ENCODE measurements at regions not wholly inside any gene's neighbourhood (a gene's known extent, or its start where the extent isn't known, plus 50 kb on each side); places are given as distances from the start of the nearest gene placed in this dataset.

DNA sequence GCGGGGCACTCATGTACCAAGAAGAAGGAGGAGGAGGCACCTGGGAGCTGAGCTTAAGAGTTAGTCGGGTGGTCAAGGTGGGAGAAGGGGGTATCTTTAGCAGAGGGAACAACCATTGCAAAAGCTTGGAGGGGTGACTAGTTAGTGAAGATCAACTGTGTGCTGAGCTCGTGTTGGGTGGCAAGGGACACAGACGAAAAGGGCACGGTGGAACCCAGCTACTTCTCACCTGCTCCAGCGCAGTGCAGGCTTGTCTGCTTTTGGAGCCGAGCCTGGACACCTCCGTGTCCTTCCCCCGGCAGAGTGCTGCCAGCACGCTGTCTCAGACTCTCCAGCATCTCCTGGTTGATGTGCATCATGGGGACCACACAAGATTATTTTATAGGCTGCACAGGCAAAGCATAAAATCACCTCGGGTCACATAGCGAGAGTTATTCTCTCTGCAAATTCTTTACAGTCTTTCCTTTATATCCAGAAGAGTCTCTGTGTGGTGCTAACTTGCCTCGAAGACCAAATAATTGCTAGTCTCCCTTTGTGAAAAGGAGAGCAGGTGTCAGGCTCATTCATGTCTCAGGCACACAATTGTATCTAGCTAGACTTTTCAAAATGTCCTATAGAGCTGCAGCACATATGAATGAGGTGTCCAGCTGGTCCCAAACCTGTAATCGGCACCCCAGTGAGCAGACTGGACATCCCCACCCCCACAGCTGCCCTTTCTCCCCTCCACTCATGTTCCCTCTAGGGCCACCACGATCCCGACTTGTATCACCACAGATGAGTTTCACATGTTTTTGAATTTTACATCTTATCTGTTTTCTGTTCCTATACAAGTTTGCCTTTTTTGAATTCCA, 123.4 kb downstream of the CEBPB start:
- DNase-seq, result no peak

DNA sequence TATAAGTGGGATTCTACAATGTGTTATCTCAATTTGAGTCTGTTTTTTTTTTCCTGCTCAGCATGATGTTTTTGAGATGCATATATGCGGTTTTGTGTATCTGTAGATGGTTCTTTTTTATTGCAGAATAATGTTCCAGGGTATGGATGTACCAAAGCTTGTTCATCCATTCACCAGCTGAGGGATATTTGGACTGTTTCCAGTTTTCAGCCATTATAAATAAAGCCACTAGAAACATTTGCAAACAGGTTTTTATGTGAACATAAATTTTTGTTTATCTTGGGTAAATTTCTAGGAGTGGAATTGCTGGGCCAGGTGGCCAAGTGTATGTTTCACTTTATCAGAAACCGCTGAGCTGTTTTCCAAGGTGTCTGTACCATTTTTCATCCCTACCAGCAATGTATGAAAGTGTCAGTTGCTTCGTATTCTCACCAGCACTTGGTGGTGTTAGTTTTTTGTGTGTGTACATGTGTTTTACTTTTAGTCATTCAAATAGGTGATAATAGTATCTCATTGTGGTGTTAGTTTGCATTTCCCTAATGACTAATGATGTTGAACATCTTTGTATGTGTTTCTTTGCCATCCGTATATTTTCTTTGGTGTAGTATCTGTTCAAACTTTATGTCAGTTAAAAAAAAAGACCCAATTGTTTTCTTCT, 124.2 kb downstream of the CEBPB start:
- no peak for DNase-seq

DNA sequence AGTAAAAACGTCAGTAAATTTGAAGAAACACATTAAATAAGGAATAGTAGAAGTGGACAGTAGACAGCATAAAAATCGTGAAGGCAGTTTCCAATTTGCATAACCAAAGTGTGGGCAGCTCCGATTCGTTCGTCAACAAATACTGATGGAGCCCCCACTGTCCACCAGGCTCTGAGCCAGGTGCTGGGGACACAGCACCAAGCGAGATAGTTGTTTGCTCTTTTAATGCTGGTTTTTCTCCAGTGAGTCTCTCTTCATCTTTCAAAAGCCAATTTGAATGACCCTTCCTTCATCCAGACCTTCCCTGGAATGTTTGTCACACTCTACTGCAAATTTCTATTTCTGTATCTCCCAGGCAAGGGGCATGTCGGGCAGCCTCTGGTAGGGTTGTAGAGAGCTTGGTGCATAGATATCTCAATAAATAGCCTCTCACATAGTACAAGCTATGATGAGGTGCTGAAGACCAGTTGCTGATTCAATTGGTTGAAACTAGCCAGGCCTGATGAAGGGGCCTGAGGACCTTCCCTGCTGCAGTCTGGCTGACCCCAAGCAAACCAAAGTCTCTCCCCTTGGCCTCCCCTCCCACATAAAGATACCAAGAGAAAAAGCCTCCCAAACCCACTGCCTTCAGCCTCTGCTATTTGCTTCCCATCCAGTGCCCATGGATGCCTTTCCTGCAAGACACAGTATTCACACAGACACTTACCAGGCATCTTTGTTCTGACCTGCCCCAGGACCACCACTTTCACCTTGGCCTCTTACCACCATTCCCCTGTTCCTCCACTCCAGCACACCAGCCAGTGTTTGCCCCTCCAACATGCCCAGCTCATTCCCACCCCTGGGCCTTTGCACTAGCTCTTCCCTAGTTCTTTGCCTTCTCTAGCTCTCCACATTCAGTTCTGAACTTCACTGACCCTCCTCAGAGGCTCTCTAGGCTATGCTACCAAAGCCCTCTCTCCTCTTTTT, 125.2 kb downstream of the CEBPB start:
- no peak for DNase-seq

DNA sequence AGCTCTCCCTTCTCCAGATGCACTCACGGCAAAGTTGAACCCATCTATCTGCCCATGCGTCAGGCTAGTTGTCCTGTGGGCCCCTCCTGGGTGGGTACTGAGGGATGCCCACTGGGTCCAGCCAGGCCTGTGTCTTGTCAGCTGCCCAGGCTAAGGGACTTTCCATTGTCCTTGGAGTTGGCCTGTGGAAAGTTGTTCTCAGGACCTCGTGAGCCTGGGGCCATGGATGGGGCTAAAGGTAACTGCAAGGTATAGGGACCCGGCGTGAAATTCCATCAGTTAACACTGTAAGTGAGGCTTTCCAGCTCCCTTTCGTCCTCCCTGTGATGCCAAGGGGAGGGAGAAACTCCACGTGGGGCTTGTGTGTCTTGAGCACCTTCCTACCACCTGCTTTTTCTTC, 126.5 kb downstream of the CEBPB start:
- DNase-seq, result no peak

DNA sequence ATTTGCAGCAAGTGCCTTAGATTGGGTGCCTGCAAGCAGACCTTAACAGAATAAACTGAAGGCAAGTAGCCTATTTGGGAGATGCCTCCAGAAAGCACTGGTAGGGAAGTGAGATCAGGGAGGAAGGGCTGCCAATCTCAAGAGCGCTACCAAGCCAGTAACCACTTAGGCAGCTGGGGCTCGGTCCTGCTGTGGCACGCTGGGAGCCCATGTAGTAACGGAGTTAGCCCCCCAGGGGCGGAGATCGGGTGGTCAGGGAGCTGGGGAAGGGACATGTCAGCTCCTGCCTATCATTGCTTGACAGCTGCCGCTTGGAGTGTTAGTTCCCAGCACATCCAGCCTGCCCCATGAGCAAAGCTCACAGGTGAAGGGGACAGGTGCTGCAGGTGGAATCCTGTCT, 127.0 kb downstream of the CEBPB start:
- DNase-seq, result no peak

DNA sequence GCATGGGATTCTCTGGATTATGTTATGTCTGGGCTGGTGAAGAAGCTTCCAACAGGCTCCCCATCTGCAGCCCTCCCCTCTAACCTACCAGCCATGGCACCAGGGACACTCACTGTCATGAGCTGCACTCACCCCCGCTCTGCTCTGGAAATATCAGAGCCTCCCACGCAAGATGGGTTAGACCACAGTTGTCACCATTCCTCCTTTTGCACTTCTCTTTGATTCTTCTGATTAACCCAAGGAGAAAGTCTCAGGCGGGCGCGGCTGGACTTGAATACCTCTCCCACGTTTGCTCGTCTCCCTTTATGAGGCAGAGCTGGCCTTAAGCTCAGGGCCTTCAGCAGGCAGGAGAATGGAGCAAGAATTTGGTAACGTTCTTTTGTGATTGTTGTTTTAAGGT, 128.1 kb downstream of the CEBPB start:
- no peak for DNase-seq

DNA sequence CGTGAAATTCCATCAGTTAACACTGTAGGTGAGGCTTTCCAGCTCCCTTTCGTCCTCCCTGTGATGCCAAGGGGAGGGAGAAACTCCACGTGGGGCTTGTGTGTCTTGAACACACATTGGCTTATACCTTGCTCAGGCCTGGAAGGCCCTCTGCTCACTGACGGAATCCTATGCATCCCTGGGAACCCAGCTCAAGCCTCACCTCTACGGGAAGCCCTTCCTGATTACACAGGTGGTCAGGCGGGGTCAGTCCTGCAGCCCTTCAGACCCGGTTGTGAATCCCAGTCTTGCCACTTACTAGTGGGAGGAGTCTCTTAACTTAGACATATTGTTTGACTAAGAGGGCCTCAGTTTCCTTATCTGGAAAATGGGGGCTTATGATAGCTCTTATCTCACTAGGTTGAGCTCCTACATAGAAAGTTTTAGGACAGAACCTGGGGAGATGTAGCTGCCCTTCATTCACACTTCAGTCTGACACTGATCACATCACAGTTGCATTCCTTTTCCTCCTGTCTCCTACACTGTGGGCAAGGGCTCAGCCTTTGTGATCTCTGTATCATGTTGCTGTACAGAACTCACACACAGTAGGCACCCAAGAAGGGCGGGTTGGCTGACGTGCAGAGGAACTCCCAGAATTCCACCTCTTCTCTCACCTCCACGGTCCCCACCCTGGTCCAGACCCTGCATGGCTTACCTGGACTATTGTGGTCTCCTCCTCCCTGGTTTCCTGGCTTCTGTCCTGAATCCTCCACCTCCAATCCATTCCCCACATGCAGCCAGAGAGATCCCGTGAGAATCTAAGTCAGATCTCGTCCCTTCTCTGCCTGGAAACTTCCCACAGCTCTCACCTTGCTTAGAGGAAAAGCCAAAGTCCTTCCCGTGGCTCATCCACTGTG, 129.6 kb downstream of the CEBPB start:
- no peak for DNase-seq

DNA sequence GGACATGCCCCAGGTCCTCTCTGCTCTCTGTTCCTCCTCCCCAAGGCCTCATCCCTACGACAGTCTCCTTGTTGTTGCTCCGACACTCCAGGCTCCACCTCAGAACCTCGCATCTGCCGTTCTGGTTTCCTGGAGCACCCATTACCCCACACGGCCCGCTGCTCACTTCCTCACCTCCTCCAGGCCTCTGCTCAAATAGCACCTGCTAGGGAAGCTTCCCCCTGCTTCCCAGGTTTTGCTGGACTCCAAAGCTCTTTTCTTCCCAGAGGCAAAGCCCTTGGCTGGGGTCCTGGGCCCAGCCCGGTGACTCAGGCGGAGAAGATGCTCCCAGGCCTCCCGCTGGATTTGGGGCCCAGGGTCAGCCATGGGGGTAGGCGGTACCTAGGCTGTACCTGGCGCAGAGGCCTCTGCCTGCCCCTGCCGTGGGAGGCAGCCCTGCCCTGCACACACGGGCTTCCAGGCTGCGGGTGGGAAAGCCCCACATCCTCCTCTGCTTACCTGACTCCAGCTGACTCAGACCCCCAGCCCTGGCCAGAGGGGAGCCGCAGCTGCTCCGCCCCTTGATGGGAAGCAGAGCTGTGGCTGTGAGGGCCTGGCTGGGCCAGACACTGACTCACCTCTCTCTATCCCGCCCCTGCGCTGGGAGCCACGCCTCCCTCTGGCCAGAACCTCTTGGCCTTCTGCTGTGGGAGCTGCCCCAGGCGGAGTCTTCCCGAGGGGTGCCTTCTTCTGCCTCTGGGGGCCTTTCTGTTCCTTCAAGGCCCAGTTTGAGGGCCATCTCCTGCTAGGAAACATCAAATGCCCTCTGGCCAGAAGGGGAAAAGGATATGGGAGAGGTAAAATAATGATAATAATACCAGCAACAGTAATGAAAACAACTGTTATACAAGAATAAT, 130.5 kb downstream of the CEBPB start:
- no peak for DNase-seq

DNA sequence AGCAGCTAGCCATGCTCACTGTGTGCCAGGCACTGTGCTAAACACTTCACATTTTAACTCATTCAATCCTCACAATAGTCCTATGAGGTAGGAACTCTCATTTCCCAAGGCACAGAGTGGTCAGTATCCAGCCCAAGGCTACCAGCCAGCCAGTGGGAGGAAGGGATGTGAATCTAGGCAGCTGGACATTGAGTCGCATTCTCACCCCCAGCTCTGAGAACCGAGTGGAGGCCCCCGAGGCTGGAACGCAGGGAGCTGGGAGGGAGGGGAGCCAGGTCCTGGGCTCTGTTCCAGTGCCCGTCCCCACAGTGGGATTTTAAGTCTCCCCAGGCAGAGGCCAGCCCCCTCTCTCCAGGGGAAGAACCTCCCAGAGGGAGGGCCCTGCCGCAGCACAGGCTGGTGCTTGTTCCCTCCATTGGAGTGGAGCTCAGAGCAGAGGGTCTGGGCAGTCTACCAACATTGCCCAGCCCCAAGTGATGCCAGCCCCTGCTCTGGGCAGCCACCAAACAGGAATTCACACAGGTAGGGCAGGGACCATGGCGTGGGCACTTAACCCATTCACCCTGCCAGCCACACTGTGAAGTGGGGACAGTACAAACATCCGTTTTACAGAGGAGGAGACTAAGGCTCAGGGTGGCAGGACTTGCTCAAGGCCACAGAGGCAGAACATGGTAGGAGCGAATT, 131.3 kb downstream of the CEBPB start:
- DNase-seq, result no peak

DNA sequence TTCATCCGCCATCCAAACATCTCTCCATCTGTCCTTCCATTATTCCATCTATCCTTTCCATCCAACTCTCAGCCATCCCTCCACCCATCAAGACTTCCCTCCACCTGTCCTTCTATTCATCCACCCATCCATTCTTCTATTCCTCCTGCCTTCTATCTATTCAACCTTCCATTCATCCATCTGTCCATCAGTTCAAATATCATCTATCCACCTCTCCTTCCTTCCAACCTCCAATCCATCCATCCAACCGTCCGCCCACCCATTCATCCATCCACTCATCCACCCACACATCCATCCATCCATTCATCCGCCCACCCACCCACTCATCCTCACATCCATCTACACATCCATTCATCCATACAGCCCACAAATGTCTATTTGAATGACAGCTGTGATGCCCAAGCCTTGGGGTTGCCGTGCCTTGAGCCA, 132.1 kb downstream of the CEBPB start:
- no peak for DNase-seq

DNA sequence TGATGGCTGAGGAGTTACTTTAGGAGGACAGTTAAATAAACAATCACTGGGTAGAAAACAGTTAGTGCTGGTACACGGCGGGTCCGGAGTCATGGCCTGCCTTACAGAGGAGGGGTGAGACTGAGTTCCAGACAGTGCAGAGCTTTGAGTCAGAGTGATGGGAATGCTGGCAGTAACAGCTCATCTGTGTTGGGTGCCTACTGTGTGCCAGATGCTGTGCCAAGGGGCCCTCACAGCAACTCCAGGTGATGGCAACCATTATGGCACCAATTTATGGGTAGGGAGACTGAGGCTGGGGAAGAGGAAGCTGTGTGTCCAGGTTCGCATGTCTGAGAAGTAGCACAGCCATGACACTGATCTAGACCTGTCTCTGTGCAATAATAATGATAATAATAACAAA, 132.6 kb downstream of the CEBPB start:
- no peak for DNase-seq

DNA sequence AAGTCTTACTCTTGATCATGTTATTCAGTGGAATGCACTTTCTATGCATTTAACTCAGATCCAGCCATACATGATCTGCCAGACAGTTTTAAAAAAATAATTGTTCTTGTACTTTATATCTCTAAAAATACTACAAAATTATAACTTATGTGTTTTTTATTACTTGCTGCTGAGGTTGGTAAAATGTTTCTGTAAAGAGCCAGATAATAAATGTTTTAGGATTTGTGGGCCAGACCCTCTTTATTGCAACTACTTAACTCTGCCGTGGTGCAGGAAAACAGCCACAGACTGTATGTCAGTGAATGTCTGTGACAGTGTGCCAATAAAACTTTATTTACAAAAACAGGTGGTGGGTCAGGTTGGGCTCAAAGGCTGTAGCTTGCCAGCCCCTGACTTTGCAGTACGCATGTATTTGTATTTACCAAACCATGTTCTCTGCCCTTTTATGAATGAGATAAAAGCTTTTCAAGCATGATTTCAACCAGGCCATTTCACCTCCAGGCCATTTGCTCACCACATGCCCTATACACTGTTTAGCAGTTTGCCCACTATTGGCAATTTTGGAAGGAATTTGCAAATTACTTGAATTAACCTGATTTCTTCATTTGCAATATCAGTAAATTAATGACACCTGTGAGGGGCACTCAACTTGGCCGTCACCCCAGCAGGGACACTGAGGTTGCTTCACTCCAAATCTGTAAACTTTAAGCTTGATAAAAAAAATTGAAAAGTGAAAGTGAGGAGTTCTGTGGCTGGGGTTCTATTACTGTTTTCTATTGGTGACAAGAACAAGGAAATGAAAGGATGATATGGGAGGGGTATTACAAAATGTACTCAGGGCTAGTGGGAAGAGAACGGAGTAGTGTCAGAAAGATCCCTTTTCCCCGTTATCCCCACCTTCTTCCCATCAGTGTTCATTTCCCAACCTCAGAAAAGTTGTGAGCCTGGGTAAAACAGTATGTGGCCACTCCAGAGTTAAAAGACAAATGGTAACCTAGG, 133.4 kb downstream of the CEBPB start:
- no peak for DNase-seq

DNA sequence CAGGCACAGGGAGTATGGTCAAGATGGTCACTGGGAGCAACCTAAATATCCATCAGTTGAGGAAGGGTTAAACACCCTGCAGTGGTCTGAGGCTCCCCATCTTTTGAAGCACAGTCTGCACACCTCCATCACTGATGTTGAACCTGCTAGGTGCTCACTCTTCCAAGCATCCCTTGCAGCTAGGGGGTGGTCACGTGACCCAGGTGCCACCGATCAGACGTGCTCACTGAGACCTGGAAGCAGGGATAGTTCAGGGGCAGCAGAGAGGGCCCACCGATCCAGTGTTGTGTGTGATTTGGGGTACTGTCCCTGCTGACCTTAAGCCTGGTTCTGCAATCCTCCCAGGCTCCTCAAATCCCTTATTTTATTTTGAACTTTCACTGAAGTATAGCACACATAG, 134.6 kb downstream of the CEBPB start:
- DNase-seq, result no peak

DNA sequence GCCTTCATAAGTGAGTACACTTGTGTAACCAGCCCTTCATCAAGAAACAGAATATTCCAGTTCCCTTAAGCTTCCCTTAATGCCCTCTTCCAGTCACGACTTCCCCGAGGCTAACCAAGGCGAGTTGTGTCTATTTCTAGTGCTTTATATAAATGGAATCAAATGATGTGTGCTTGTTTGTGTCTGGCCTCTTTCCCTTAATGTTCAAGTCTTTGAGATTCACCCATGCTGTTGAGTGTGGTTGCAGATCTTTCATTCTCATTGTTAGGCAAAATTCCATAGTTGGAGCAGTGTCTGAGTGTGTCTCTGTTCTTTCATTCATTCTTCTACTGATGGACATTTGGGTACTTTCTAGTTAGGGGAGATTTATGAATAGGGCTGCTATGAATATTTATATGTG, 135.0 kb downstream of the CEBPB start:
- no peak for DNase-seq

DNA sequence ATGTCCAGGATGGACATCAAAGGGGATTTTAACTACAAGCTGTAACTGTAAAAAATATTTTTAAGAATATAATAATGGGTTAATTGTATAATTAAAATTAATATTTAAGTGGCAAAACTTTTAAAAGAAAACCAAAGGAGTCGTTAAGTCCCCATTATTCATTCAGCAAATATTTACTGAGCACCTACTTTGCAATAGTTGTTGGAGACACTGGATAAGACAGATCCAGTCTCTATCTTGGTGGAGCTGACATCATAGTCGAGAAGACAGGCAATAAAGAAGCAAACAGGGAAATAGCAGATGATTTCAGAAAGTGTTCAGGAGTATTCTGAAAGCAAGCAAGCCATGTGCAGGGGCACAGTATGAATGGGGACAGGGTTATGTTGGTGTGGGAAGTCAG, 137.0 kb downstream of the CEBPB start:
- DNase-seq, result no peak

DNA sequence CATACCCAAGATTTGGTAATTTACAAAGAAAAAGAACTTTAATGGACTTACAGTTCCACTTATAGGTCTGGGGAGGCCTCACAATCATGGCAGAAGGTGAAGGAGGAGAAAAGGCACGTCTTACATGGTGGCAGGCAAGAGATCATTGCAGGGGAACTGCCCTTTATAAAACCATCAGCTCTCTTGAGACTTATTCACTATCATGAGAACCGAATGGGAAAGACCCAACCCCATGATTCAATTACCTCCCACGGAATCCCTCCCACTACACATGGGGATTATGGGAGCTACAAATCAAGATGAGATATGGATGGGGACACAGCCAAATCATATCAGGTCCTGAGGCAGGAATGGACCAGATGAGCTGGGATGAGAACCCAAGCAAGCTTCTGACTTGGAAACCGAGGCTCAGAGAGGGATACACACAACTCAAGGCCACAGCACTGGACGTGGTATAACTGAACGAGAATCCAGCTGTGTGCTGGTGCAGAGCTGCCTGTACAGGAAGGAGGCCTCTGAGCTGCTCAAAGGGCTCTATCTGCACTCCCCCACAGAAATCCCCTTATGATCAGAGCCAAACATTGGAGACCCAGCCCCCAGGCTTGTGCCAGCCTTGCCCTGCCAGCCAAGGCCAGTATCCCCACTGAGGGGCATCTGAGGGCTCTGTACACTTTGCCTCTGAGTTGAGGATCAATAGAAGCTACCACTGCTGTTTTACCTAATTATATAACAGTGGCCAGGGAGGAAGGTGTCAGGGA, 137.8 kb downstream of the CEBPB start:
- DNase-seq, result no peak

DNA sequence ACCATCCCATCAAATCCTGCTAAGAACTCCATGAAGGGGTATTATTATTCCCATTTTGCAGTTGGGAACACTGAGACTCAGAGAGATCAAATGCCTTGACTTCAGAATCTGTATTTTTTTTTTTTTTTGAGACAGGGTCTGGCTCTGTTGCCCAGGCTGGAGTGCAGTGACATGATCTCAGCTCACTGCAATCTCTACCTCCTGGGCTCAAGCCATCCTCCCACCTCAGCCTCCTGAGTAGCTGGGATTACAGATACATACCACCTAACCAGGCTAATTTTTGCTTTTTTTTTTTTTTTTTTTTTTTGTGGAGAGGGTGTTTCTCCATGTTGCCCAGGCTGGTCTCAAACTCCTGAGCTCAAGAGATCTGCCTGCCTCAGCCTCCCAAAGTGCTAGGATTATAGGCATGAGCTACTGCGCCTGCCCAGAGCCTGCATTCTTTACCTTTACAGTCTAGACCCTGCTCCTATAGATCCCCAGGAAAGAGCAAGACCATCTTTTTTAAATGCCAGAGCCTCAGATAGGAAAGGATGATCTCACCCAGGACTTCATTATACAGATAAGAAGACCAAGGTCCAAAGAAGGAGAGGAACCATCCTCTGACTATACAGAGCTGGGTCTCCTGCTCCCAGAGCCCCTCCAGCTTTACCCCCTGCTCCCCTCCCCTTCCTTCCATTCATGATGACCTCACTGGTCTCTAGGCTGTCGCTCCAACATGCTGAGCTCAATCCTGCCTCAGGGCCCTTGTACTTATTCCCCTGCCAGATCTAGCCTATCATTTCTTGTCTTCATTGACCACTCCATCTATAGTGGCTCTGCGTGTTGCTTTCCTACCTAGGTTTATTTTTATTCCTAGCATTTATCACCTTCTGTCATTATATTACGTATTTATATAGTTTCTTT, 138.6 kb downstream of the CEBPB start:
- no peak for DNase-seq
